ENCODE measurements at regions not wholly inside any gene's neighbourhood (a gene's known extent, or its start where the extent isn't known, plus 50 kb on each side); places are given as distances from the start of the nearest gene placed in this dataset.

DNA sequence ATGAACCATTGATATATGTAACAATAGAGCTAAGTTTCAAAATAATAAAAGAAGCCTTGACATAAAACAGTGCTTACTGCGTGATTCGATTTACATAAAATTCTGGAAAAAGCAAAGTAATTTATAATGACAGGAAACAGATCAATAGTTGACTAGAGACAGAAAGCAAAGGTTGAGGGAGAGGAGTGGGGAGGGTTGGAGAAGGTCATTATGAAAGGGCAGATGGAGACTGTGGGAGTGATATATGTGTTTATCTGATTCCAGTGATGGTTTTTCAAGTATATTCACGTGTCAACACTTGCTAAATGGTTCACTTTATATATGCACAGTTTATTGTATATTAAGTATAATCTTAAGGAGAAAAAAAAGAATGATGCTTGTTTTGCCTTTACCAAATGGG lies 1885.7 kb upstream of the NUDT12 start:
- H3K36me3 Mint-ChIP-seq (ENCODE audit: low read depth) = no peaks in the 10 kb centered on the region
- ATAC-seq = no peak
- no peaks in the 10 kb centered on the region for H3K9me3 ChIP-seq (ENCODE audit: control insufficient read depth, low read length, poor library complexity, severe bottlenecking)
- no peak for DNase-seq
- H3K27me3 Mint-ChIP-seq = no peaks in the 10 kb centered on the region
- H3K4me1 Mint-ChIP-seq = no peaks in the 10 kb centered on the region
- no peak overlapping the region for H3K27ac Mint-ChIP-seq
- no peak overlapping the region for H3K4me3 Mint-ChIP-seq

DNA sequence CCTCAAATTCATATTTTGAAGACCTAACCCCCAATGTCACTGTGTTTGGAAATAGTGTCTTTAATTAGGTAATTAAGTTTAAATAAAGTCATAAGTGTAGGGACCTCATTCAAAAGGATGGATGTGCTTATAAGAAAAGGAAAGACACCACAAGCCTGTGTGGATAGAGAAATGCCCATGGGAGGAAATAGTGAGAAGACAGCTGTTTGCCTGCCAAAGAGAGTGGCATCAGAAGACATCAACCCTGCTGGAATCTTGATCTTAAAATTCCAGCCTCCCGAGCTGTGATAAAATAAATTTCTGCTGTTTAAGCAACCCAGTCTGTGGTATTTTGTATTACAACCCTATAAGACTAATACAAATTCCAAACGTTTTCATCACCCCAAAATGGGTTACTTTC lies 1867.9 kb upstream of the NUDT12 start:
- no peaks in the 10 kb centered on the region for H3K4me1 Mint-ChIP-seq
- no peak for DNase-seq
- H3K4me3 Mint-ChIP-seq = no peak overlapping the region
- no peaks in the 10 kb centered on the region for H3K36me3 Mint-ChIP-seq (ENCODE audit: low read depth)
- ATAC-seq = no peak
- H3K9me3 ChIP-seq (ENCODE audit: control insufficient read depth, low read length, poor library complexity, severe bottlenecking) = no peaks in the 10 kb centered on the region
- H3K27me3 Mint-ChIP-seq = no peaks in the 10 kb centered on the region
- H3K27ac Mint-ChIP-seq = no peak overlapping the region

DNA sequence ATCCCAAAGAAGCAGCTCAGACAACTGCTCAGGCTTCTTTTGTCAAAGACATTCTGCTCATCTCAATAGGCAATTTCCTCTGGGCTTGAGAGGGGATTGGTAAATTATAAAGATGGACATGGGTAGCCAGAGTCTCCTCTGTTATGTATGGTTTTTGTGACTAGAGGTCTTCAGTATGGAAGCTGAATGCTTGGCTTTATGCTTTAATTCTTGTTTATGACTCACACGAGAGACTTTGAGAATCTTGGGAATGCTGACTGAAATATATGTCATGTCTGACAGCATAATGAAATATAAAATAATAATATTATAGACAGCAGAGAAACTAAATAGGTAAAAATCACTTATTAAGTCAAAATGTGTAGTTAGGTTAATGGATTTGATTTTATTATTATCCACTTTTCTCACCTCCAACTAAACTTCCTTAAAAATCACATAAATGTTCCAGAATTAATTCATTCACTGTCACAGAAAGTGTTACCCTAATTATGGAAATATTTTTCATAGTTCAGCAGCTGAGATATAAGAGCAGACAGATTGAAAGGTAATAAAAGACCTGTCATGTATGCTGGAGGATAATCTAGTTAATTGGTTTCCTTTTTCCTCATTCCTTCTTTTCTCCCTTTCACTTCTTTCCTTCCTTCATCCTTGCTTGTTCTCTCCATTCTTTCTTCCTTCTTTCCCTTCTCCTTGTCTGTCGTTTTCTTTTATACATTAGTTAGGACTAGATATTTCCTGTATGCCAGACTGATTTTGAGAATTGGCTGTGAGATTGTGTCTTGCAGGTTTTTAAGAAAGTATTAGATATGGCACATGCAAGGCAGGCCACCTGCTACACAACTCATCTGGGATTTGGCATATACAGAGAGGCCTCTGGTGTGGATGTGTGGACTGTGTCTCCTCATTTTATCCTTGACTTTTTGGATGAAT lies 1866.1 kb upstream of the NUDT12 start:
- no peaks in the 10 kb centered on the region for H3K9me3 ChIP-seq (ENCODE audit: control insufficient read depth, low read length, poor library complexity, severe bottlenecking)
- Mint-ChIP-seq H3K27me3 (no peaks in the 10 kb centered on the region), H3K4me1 (no peaks in the 10 kb centered on the region), H3K4me3 (no peak overlapping the region), H3K36me3 (ENCODE audit: low read depth) (no peaks in the 10 kb centered on the region), H3K27ac (no peak overlapping the region)
- no peak for ATAC-seq
- DNase-seq = no peak

DNA sequence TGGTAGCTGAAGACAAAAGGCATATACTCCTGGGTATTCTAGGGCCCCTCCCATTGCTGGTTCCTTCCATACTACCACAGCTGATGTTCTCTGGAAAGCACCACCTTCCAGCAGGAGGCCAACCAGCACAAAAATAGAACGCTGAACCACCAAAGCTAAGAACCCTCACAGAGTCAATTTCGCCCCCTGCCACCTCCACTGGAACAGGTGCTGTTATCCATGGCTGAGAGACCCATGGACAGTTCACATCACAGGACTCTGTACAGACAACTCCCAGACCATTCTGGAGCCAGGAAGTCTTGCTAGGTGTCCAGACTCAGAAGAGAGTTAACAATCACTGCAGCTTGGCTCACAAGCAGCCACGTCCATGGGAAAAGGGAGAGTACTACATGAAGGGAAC lies 1851.5 kb upstream of the NUDT12 start:
- H3K4me1 Mint-ChIP-seq = no peaks in the 10 kb centered on the region
- H3K9me3 ChIP-seq (ENCODE audit: control insufficient read depth, low read length, poor library complexity, severe bottlenecking) = peaks cover 5% of the 10 kb centered on the region
- no peaks in the 10 kb centered on the region for H3K36me3 Mint-ChIP-seq (ENCODE audit: low read depth)
- ATAC-seq (no peak), DNase-seq (no peak)
- H3K4me3 Mint-ChIP-seq = no peak overlapping the region
- no peak overlapping the region for H3K27ac Mint-ChIP-seq
- no peaks in the 10 kb centered on the region for H3K27me3 Mint-ChIP-seq

GRCh38 chr5:105413406-105413990 lies 1850.9 kb upstream of the NUDT12 start:
- H3K4me1 Mint-ChIP-seq = no peaks in the 10 kb centered on the region
- no peak for DNase-seq
- no peaks in the 10 kb centered on the region for H3K36me3 Mint-ChIP-seq (ENCODE audit: low read depth)
- no peak overlapping the region for H3K27ac Mint-ChIP-seq
- no peaks in the 10 kb centered on the region for H3K27me3 Mint-ChIP-seq
- no peak for ATAC-seq
- H3K9me3 ChIP-seq (ENCODE audit: control insufficient read depth, low read length, poor library complexity, severe bottlenecking) = peaks cover 5% of the 10 kb centered on the region
- no peak overlapping the region for H3K4me3 Mint-ChIP-seq

DNA sequence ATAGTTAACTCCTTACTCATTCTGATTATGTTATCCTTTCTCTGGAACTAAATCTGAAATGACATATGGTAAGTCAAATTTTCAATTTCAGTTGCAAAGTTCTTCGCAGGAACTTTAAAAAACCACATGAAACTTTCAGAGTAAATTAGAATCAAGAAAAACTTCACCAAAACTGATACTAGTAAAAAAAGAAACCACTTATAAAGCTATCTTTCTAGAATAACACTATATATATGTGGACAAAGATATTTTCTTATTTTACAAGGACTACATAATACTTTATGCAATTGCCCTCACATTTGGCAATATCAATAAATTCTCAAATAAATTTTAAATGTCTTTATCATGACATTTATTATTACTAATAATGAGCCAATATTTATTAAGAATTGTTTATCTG lies 1847.1 kb upstream of the NUDT12 start:
- no peaks in the 10 kb centered on the region for H3K27me3 Mint-ChIP-seq
- H3K4me1 Mint-ChIP-seq = no peaks in the 10 kb centered on the region
- no peak for ATAC-seq
- H3K4me3 Mint-ChIP-seq = no peak overlapping the region
- peaks cover 3% of the 10 kb centered on the region for H3K9me3 ChIP-seq (ENCODE audit: control insufficient read depth, low read length, poor library complexity, severe bottlenecking)
- DNase-seq = no peak
- no peaks in the 10 kb centered on the region for H3K36me3 Mint-ChIP-seq (ENCODE audit: low read depth)
- no peak overlapping the region for H3K27ac Mint-ChIP-seq

GRCh38 chr5:105407200-105407599 lies 1844.6 kb upstream of the NUDT12 start:
- no peaks in the 10 kb centered on the region for H3K9me3 ChIP-seq (ENCODE audit: control insufficient read depth, low read length, poor library complexity, severe bottlenecking)
- no peak for DNase-seq
- H3K4me1 Mint-ChIP-seq = no peaks in the 10 kb centered on the region
- no peak overlapping the region for H3K27ac Mint-ChIP-seq
- no peaks in the 10 kb centered on the region for H3K27me3 Mint-ChIP-seq
- no peak overlapping the region for H3K4me3 Mint-ChIP-seq
- H3K36me3 Mint-ChIP-seq (ENCODE audit: low read depth) = no peaks in the 10 kb centered on the region
- ATAC-seq = no peak

DNA sequence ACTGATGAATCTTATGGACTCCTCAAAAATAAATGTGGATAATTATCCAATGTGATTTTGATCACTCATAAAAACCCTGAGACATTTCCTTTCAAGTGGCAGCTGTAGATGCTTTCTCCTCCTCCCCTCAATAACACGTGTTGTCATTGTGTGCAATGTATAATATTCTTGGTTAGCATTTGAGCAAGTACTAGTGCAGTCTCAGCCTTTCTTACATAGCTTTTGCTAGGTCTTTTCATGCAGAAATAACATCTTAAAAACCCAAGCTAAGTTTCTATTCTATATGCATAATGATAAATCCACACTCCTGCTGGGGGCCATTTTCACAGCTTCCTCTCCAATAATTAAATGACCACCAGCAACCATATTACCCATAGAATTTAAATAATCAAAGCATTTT lies 1835.2 kb upstream of the NUDT12 start:
- DNase-seq (no peak), ATAC-seq (no peak)
- H3K4me1 Mint-ChIP-seq = no peaks in the 10 kb centered on the region
- H3K27ac Mint-ChIP-seq = no peak overlapping the region
- no peaks in the 10 kb centered on the region for H3K9me3 ChIP-seq (ENCODE audit: control insufficient read depth, low read length, poor library complexity, severe bottlenecking)
- H3K36me3 Mint-ChIP-seq (ENCODE audit: low read depth) = no peaks in the 10 kb centered on the region
- H3K27me3 Mint-ChIP-seq = no peaks in the 10 kb centered on the region
- H3K4me3 Mint-ChIP-seq = no peak overlapping the region

- Mint-ChIP-seq H3K4me1 (no peaks in the 10 kb centered on the region), H3K36me3 (ENCODE audit: low read depth) (no peaks in the 10 kb centered on the region), H3K4me3 (no peak overlapping the region), H3K27ac (no peak overlapping the region), H3K27me3 (no peaks in the 10 kb centered on the region)
- no peak for DNase-seq
- no peaks in the 10 kb centered on the region for H3K9me3 ChIP-seq (ENCODE audit: control insufficient read depth, low read length, poor library complexity, severe bottlenecking)
- ATAC-seq = no peak
Observed at GRCh38 chr5:105392710-105393149, 1830.1 kb upstream of the NUDT12 start.

DNA sequence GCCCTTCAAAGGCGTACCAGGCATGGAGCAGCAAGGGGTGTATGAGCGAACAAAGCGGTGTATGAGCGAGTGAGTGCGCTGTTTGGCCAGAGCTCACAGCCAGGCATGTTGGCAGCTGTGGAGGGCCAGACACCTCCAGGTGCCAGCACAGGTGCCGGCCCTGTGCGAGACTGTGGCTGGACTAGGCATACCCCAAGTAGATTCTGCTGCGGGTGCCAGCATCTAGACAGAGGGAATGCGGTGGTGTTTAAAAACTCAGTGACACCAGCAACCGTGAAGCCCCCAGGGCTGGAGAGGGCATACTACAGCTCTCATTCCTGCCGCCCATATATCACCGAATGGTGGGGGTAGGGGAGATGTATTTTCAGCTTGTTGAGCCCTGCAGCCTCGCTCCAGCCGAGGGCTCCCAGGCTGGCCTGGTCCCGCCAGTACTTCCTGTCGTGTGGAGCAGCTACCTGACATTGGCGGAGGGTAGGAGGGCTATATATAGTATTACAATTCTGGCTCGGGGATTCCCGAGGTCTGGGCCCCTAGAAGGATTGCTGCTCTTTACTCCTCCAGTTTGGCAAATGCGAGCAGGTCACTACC lies 1829.6 kb upstream of the NUDT12 start:
- Mint-ChIP-seq H3K4me3 (no peak overlapping the region), H3K27ac (no peak overlapping the region), H3K4me1 (no peaks in the 10 kb centered on the region), H3K36me3 (ENCODE audit: low read depth) (no peaks in the 10 kb centered on the region), H3K27me3 (no peaks in the 10 kb centered on the region)
- no peaks in the 10 kb centered on the region for H3K9me3 ChIP-seq (ENCODE audit: control insufficient read depth, low read length, poor library complexity, severe bottlenecking)
- ATAC-seq (no peak), DNase-seq (no peak)

DNA sequence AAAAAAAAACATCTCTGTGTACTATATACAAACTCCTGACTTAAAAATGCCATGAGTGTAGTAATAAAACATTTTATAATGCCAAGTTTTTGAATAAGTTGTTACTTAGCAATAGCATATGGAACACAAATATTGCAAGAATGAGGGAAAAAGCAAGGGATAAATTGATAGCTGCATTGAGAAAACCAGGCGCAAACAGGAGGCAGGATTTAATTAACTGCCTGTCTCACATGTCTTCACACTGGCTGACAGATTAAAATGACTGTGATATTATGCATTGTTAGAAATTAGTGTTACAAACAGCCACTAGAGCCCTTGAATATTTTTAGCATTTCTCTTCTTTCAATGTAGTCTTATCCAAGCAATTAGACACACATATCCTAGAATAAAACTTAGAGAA lies 1817.5 kb upstream of the NUDT12 start:
- no peak for DNase-seq
- Mint-ChIP-seq H3K27me3 (no peaks in the 10 kb centered on the region), H3K4me1 (no peaks in the 10 kb centered on the region), H3K4me3 (no peak overlapping the region), H3K36me3 (ENCODE audit: low read depth) (no peaks in the 10 kb centered on the region), H3K27ac (no peak overlapping the region)
- no peak for ATAC-seq
- no peaks in the 10 kb centered on the region for H3K9me3 ChIP-seq (ENCODE audit: control insufficient read depth, low read length, poor library complexity, severe bottlenecking)

GRCh38 chr5:105371169-105371568 lies 1808.6 kb upstream of the NUDT12 start:
- Mint-ChIP-seq H3K27me3 (no peaks in the 10 kb centered on the region), H3K27ac (no peak overlapping the region), H3K36me3 (ENCODE audit: low read depth) (no peaks in the 10 kb centered on the region), H3K4me1 (no peaks in the 10 kb centered on the region), H3K4me3 (no peak overlapping the region)
- DNase-seq (no peak), ATAC-seq (no peak)
- H3K9me3 ChIP-seq (ENCODE audit: control insufficient read depth, low read length, poor library complexity, severe bottlenecking) = no peaks in the 10 kb centered on the region

DNA sequence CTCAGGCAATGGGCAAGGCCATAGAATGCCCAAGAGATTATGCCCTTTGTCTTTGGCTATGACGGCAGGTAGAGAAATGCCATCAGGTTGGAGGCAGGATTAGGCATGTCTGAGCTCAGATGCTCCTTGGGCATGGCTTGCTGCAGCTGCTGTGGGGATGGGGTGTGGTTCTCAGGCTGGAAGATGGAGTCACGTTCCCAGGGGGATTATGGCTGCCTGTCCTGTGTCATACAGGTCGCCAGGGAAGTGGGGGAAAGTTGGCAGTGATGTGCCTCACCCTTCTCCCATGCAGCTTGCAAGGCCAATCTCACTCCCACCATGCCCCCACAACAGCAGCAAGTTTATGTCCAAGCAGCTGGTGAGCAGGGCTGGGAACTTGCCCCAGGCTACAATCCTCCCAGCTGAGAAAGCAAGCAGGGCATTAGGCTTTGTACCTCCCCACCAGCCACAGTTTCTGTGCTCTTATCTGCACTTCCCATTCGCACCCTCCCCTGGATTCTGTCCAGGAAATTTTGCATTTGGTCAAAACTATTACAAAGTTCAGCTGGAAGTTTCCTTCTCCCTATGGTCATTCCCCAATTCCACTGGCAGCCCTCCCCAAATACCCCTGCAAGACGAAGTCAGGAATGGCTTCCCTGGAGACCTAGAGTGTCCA lies 1788.0 kb upstream of the NUDT12 start:
- no peak for ATAC-seq
- H3K4me3 Mint-ChIP-seq = no peak overlapping the region

More for the DNA sequence above, 1788.0 kb upstream of the NUDT12 start:
- H3K36me3 Mint-ChIP-seq (ENCODE audit: low read depth) = no peaks in the 10 kb centered on the region
- no peak for DNase-seq
- no peaks in the 10 kb centered on the region for H3K9me3 ChIP-seq (ENCODE audit: control insufficient read depth, low read length, poor library complexity, severe bottlenecking)
- H3K27ac Mint-ChIP-seq = no peak overlapping the region
- H3K27me3 Mint-ChIP-seq = no peaks in the 10 kb centered on the region
- H3K4me1 Mint-ChIP-seq = no peaks in the 10 kb centered on the region
